Spleen (tissue), 11 donors: ENCODE measurements at regions not wholly inside any gene's neighbourhood (a gene's known extent, or its start where the extent isn't known, plus 50 kb on each side); places are given as distances from the start of the nearest gene placed in this dataset.
A peak's percentile ranks its signal among the peaks of the same experiment; 100 is the strongest.

Source experiments
- DNase-seq: peaks from one replicate; pipeline ENCODE4 v3.0.0-alpha.2; 2020
- H3K27ac ChIP-seq, 8 donors: fragments of 200-600 bp; sonication (generic) in 7 of 8; 1 replicate in 4 of 8; 2 replicates in 4 of 8; pipeline versions ENCODE4 v1.5.0 to v1.8.0; 2016 to 2021; ENCODE audit warnings: inconsistent platforms in 4 of 8, mild to moderate bottlenecking in 4 of 8, moderate library complexity in 1 of 8
- H3K27me3 ChIP-seq, 7 donors: fragments of 200-600 bp; sonication (generic) in 6 of 7; replicated peaks in 1 of 7; 1 replicate in 4 of 7; 2 replicates in 3 of 7; pipeline versions ENCODE4 v1.5.0 to v1.8.0; 2016 to 2021; ENCODE audit warnings: inconsistent platforms in 3 of 7, mild to moderate bottlenecking in 1 of 7
- H3K36me3 ChIP-seq, 6 donors: fragments of 200-600 bp; sonication (generic) in 5 of 6; 1 replicate in 4 of 6; 2 replicates in 2 of 6; pipeline versions ENCODE4 v1.5.0 to v1.8.0; 2016 to 2021; ENCODE audit warnings: inconsistent platforms in 2 of 6
- H3K4me1 ChIP-seq, 6 donors: fragments of 200-600 bp; sonication (generic) in 5 of 6; 1 replicate in 3 of 6; 2 replicates in 3 of 6; pipeline versions ENCODE4 v1.5.0 to v1.8.0; 2016 to 2021; ENCODE audit warnings: inconsistent platforms in 3 of 6
- H3K4me3 ChIP-seq, 8 donors: fragments of 200-600 bp; sonication (generic) in 7 of 8; 1 replicate in 4 of 8; 2 replicates in 4 of 8; pipeline versions ENCODE4 v1.5.0 to v1.8.0; 2016 to 2021; ENCODE audit warnings: inconsistent platforms in 4 of 8, mild to moderate bottlenecking in 4 of 8, moderate library complexity in 2 of 8
- H3K9me3 ChIP-seq, 8 donors: fragments of 200-600 bp; sonication (generic) in 7 of 8; 1 replicate in 4 of 8; 2 replicates in 4 of 8; pipeline versions ENCODE4 v1.5.0 to v1.8.0; 2016 to 2021; ENCODE audit warnings: inconsistent platforms in 4 of 8
- POLR2A ChIP-seq, 3 donors: fragments of 450-650 bp; IDR thresholded peaks; one replicate each; pipeline ENCODE4 v1.5.1; 2017; ENCODE audit warnings: antibody characterized with exemption in 3 of 3, mild to moderate bottlenecking in 1 of 3
- POLR2AphosphoS5 ChIP-seq, 3 donors: sonication (generic); formaldehyde crosslinking; IDR thresholded peaks; one replicate each; pipeline ENCODE4 v1.5.1; 2017; ENCODE audit warnings: antibody characterized with exemption in 3 of 3
- WGBS, 5 donors: extraction: QIAGEN DNeasy Blood & Tissue Kit in 3 of 5; methylation state at CpG; one replicate each; pipeline versions ENCODE4 v1.1.5 to v1.1.7; 2013 to 2018; 5-methylcytosine and 5-hydroxymethylcytosine counted together
- intact Hi-C: fragments of 100-400 bp; cut with DNase I; formaldehyde crosslinking; loops from one replicate; pipeline ENCODE4 v1.15.0; 2023; ENCODE audit warnings: low total_unique reads
- TF ChIP-seq, protein P1 (sequence below), 11 experiments: fragments of 200-600 bp in 7 of 11; fragments of 450-650 bp in 4 of 11; sonication (generic) in 4 of 11; IDR thresholded peaks in 8 of 11; conservative IDR thresholded peaks in 3 of 11; 1 replicate in 7 of 11; 2 replicates in 4 of 11; pipeline versions ENCODE4 v1.4.0 to v1.8.0; 2016 to 2021; ENCODE audit warnings: antibody characterized with exemption in 11 of 11, inconsistent platforms in 4 of 11, mild to moderate bottlenecking in 1 of 11
- donor health status: healthy with polysubstance abuse.
- donor health status: DM: no; HTN: no; CAD: no; lungs with moderate emphysema.
- donor health status: DM: no; HTN: no; CAD: no.
- donor health status: Bipolar disorder and iron deficiency.
- donor health status: healthy.
- donor health status: DM: no; HTN: no; CAD: no.
- donor health status: DM: yes; HTN: yes; CAD: no.

DNA sequence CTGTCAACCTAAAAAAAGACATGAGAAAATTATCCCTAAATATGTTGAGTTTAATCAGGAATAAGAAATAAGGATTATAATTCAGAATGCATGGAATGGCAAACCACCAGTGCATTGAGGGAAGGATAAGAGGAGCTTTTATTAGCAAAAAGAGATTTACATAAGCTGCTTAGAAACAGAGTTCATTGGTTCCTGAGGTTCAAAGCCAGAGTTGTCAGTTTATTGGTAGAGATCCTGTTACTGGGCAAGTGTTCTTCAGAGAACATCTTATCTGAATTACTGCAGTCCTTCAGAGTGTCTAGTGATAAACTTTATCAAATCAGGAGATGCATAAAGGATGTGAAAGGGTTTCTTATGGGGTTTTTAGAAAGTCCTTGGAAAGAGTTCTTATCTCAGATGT lies 76.0 kb upstream of the MEX3C start:
- Histone ChIP-seq H3K9me3 (peaks cover 0 to 9% (median 0%) of the 10 kb centered on the region in 8 donors), H3K36me3 (no peaks in the 10 kb centered on the region), H3K4me1 (no peaks in the 10 kb centered on the region), H3K27ac (no peak overlapping the region), H3K4me3 (no peak overlapping the region), H3K27me3 (no peaks in the 10 kb centered on the region)
- TF ChIP-seq POLR2AphosphoS5 (IDR thresholded peaks at IDR 0.05) (no peak), POLR2A (IDR thresholded peaks at IDR 0.05) (no peak)
- TF ChIP-seq, protein P1, sequence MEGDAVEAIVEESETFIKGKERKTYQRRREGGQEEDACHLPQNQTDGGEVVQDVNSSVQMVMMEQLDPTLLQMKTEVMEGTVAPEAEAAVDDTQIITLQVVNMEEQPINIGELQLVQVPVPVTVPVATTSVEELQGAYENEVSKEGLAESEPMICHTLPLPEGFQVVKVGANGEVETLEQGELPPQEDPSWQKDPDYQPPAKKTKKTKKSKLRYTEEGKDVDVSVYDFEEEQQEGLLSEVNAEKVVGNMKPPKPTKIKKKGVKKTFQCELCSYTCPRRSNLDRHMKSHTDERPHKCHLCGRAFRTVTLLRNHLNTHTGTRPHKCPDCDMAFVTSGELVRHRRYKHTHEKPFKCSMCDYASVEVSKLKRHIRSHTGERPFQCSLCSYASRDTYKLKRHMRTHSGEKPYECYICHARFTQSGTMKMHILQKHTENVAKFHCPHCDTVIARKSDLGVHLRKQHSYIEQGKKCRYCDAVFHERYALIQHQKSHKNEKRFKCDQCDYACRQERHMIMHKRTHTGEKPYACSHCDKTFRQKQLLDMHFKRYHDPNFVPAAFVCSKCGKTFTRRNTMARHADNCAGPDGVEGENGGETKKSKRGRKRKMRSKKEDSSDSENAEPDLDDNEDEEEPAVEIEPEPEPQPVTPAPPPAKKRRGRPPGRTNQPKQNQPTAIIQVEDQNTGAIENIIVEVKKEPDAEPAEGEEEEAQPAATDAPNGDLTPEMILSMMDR (IDR thresholded peaks at IDR 0.05 in 8 of 11, conservative IDR thresholded peaks at IDR 0.05 in 3 of 11), result no peak
- intact Hi-C loops, result no loop called here
- DNase-seq, result no peak

DNA sequence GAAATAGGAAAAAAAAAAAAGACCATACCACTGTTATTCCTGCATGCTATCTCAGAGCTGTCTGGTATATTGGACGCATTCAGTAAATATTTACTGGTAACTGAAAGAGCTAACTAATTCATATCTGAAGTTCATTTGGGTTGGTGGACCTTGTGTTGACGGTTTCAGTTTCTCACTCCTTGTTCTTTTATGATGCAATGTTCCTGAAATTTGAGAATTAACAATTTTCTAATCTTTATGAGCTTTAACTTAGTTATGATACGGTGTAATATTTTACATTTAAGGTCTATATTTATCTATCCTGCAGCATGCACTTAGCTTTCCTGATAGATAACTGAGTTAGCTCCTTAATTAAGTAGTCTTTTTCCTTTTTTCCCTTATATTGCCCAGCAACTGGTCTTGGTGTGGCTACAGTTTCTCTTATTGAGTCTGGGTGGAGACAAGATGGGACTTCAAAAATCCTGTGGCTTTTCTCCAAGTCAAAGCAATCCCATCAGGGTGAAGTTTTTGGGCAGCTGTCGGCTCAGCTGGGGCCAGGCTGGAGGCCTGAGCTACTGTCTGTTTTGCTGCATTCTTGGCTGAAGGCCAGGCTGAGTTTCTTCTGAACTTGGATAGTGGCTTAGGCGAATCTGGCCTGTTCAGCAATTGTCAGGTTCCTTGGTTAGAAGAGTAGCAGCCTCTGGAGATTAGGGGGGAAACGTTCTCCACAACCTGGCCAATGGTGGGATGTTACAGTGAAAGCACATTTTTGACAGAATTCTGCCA lies 78.4 kb upstream of the MEX3C start:
- Histone ChIP-seq H3K36me3 (no peaks in the 10 kb centered on the region), H3K9me3 (no peaks in the 10 kb centered on the region), H3K4me1 (no peaks in the 10 kb centered on the region), H3K27me3 (no peaks in the 10 kb centered on the region), H3K27ac (no peak overlapping the region), H3K4me3 (no peak overlapping the region)
- intact Hi-C loops, result no loop called here
- TF ChIP-seq POLR2AphosphoS5 (IDR thresholded peaks at IDR 0.05) (no peak), POLR2A (IDR thresholded peaks at IDR 0.05) (no peak)
- TF ChIP-seq, protein P1 (IDR thresholded peaks at IDR 0.05 in 8 of 11, conservative IDR thresholded peaks at IDR 0.05 in 3 of 11), result no peak
- whole genome bisulfite sequencing, 5 donors, result 76 to 84% (median 79%) methylated on average over 6 of the region's 6 CpGs
- no peak for DNase-seq

DNA sequence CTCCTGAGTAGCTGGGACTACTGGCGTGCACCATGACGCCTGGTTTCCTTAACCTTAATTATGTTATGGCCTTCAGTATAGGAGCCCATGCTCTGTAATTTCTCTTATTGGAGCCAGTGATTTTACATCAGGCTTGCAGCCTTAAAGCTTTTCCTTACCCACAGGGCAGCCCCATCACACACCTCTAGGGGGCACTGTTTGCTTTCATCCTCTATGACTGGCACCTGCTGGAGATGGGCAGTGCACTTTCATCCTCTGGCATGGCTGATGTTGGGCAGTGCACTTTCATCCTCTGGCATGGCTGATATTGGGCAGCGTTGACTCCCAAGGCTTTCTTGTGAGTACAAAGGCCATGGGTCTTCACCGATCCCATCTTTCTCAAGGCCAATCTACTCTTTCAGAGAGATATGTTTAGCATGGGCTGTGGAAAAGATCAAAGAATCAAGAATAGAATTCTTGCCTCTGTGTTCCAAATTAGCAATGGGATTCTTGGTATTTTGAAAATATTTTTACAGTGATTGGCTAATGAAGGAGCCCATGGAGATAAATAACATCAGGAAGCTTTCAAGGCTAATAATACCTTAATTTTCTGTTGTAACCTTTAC lies 80.7 kb upstream of the MEX3C start:
- Histone ChIP-seq H3K4me1 (no peaks in the 10 kb centered on the region), H3K4me3 (no peak overlapping the region), H3K27me3 (no peaks in the 10 kb centered on the region), H3K27ac (no peak overlapping the region), H3K9me3 (no peaks in the 10 kb centered on the region), H3K36me3 (no peaks in the 10 kb centered on the region)
- TF ChIP-seq POLR2A (IDR thresholded peaks at IDR 0.05) (no peak), POLR2AphosphoS5 (IDR thresholded peaks at IDR 0.05) (no peak)
- TF ChIP-seq, protein P1 (IDR thresholded peaks at IDR 0.05 in 8 of 11, conservative IDR thresholded peaks at IDR 0.05 in 3 of 11), result peak in 8 of 11 experiments; percentile 18 to 57 (median 39)
- DNase-seq, result no peak
- WGBS, 5 donors, result 65 to 78% (median 72%) methylated on average over 4 of the region's 4 CpGs
- intact Hi-C loops, result no loop called here

DNA sequence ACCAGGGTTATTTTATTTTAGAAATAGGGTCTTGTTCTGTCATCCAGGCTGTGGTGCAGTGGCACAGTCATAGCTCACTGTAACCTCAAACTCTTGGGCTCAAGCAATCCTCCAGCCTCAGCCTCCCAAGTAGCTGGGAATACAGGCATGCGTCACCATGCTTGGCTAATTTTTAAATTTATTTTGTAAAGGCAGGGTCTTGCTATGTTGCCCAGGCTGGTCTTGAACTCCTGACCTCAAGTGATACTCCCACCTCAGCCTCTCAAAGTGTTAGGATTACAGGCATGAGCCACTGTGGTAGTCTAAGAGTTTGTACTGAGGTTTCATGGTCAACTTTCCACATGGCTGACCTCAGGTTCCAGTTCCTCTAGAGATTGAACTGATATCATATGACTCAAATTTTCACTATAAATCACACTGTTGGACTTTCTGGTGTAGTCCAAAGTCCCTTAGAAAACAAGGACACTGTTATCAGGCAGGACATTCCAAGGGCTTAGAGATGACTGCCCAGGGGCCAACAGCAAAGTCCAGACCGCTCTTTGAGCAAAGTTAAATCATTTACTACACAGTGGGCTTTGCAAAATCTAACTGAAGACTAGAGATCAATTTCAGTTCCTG lies 82.0 kb upstream of the MEX3C start:
- intact Hi-C loops, result no loop called here
- Histone ChIP-seq H3K27me3 (no peaks in the 10 kb centered on the region), H3K9me3 (no peaks in the 10 kb centered on the region), H3K27ac (no peak overlapping the region), H3K4me3 (no peak overlapping the region), H3K36me3 (no peaks in the 10 kb centered on the region), H3K4me1 (no peaks in the 10 kb centered on the region)
- no peak for DNase-seq
- TF ChIP-seq POLR2AphosphoS5 (IDR thresholded peaks at IDR 0.05) (no peak), POLR2A (IDR thresholded peaks at IDR 0.05) (no peak)
- TF ChIP-seq, protein P1 (IDR thresholded peaks at IDR 0.05 in 8 of 11, conservative IDR thresholded peaks at IDR 0.05 in 3 of 11), result no peak
- 73 to 93% (median 80%) methylated on average over 1 to 2 of the region's 2 CpGs for WGBS, 5 donors
